ENCODE measurements at regions not wholly inside any gene's neighbourhood (a gene's known extent, or its start where the extent isn't known, plus 50 kb on each side); places are given as distances from the start of the nearest gene placed in this dataset.

GRCh38 chr20:56996533-56996932, 269.9 kb downstream of the BMP7 start:
- Histone ChIP-seq H3K79me2 (ENCODE audit: insufficient read depth, low read length) (no peaks in the 10 kb centered on the region), H3K9me2 (ENCODE audit: insufficient read depth) (no peaks in the 10 kb centered on the region), H3K27ac (ENCODE audit: low read depth, low read length) (no peak overlapping the region), H3K36me3 (ENCODE audit: control insufficient read depth in 1 of 2, insufficient read depth in 2 of 2, low read length in 2 of 2) (no peaks in the 10 kb centered on the region), H3K27me3 (ENCODE audit: insufficient read depth, low read length) (no peaks in the 10 kb centered on the region), H3K9me3 (ENCODE audit: control insufficient read depth in 1 of 2, insufficient read depth in 1 of 2, low read depth in 1 of 2, low read length in 2 of 2) (peaks cover 9 to 18% of the 10 kb centered on the region in 2 experiments; a peak in 2 of 4 replicates), H3K4me1 (ENCODE audit: control insufficient read depth in 1 of 2, insufficient read depth in 2 of 2, low read length in 2 of 2) (no peaks in the 10 kb centered on the region), H3K4me3 (replicated peaks in 1 of 2; ENCODE audit: low read depth in 1 of 2, low read length in 2 of 2) (no peak overlapping the region), H2AFZ (ENCODE audit: low read depth, low read length, poor library complexity, severe bottlenecking) (no peak overlapping the region), H3K9ac (ENCODE audit: low read length) (no peak overlapping the region), H4K20me1 (ENCODE audit: insufficient read depth) (no peaks in the 10 kb centered on the region), H3K4me2 (ENCODE audit: low read length) (no peak overlapping the region)
- no TSS peak for BruUV-seq (replicated peaks)
- TF ChIP-seq ELF1 (IDR thresholded peaks at IDR 0.05; ENCODE audit: borderline replicate concordance, low read depth) (no peak), ZNF274 (IDR thresholded peaks at IDR 0.05; ENCODE audit: low read depth, low read length) (no peak), JUND (IDR thresholded peaks at IDR 0.05) (no peak), RAD21 (IDR thresholded peaks at IDR 0.05; ENCODE audit: low read depth) (no peak), TCF7L2 (IDR thresholded peaks at IDR 0.05; ENCODE audit: borderline replicate concordance, extremely low read depth, insufficient read depth, insufficient read length) (no peak), ATF3 (IDR thresholded peaks at IDR 0.05) (no peak), EGR1 (IDR thresholded peaks at IDR 0.05; ENCODE audit: low read depth) (no peak), ZBTB33 (IDR thresholded peaks at IDR 0.05; ENCODE audit: extremely low read depth, insufficient replicate concordance, low read length) (no peak), YY1 (IDR thresholded peaks at IDR 0.05; ENCODE audit: extremely low read depth, insufficient replicate concordance, low read depth, low read length) (no peak), SIN3A (IDR thresholded peaks at IDR 0.05; ENCODE audit: low read depth) (no peak), CTCF (IDR thresholded peaks at IDR 0.05 in 2 of 3, conservative IDR thresholded peaks at IDR 0.05 in 1 of 3; ENCODE audit: borderline replicate concordance in 1 of 3, insufficient read depth in 1 of 3, low read depth in 2 of 3, low read length in 2 of 3) (no peak), POLR2A (IDR thresholded peaks at IDR 0.05; ENCODE audit: borderline replicate concordance, extremely low read depth, insufficient read depth, insufficient read length) (no peak), CBX3 (IDR thresholded peaks at IDR 0.05; ENCODE audit: low read depth) (no peak), REST (IDR thresholded peaks at IDR 0.05; ENCODE audit: low read depth) (no peak), SP1 (IDR thresholded peaks at IDR 0.05; ENCODE audit: low read depth) (no peak), ZFX (IDR thresholded peaks at IDR 0.05) (no peak), EZH2 (IDR thresholded peaks at IDR 0.05) (no peak)
- ChIA-PET RAD21 (ENCODE audit: low non-redundant PET in 1 of 2, low total read pairs in 2 of 2, uncharacterized antibody in 2 of 2, unreplicated experiment in 2 of 2) (no interaction called here), CTCF (interaction anchor here (4.5 kb wide), 1 partner anchor 446 kb away, joined by 17 read pairs; no protein-coding TSS in a partner anchor), POLR2A (no interaction called here)
- intact Hi-C loops (cut with micrococcal nuclease), result no loop called here
- ATAC-seq (no peak), DNase-seq (ENCODE audit: low read depth, low spot score) (no peak)
